PFSK-1 (cell line): ENCODE measurements at regions not wholly inside any gene's neighbourhood (a gene's known extent, or its start where the extent isn't known, plus 50 kb on each side); places are given as distances from the start of the nearest gene placed in this dataset.

Experiments used
- FOXP2 ChIP-seq: optimal IDR thresholded peaks from 2 replicates; pipeline ENCODE3; 2011; ENCODE audit warnings: borderline replicate concordance, control low read depth, inconsistent platforms; ENCODE audit not compliant: insufficient read depth; ENCODE audit errors: extremely low read length, extremely low read depth
- POLR2AphosphoS5 ChIP-seq: IDR thresholded peaks from 2 replicates; pipeline ENCODE4 v1.6.1; 2012; ENCODE audit warnings: low read depth, mild to moderate bottlenecking, control low read depth, low read length, moderate library complexity
- SIN3A ChIP-seq: IDR thresholded peaks from 2 replicates; pipeline ENCODE4 v1.6.1; 2012; ENCODE audit warnings: mild to moderate bottlenecking, low read length, moderate library complexity, borderline replicate concordance; ENCODE audit not compliant: insufficient read depth
- TAF1 ChIP-seq: IDR thresholded peaks from 2 replicates; pipeline ENCODE4 v1.6.1; 2012; ENCODE audit warnings: low read length, control low read depth, borderline replicate concordance; ENCODE audit not compliant: insufficient read depth
- TF ChIP-seq, protein P1 (sequence below), 2 experiments: IDR thresholded peaks; 2 replicates each; pipeline versions ENCODE4 v1.6.1 to v1.8.0; 2011 to 2012; ENCODE audit warnings: low read depth in 2 of 2, low read length in 2 of 2, control low read depth in 1 of 2, inconsistent platforms in 1 of 2, mild to moderate bottlenecking in 1 of 2, moderate library complexity in 1 of 2; ENCODE audit not compliant: insufficient read depth in 1 of 2

DNA sequence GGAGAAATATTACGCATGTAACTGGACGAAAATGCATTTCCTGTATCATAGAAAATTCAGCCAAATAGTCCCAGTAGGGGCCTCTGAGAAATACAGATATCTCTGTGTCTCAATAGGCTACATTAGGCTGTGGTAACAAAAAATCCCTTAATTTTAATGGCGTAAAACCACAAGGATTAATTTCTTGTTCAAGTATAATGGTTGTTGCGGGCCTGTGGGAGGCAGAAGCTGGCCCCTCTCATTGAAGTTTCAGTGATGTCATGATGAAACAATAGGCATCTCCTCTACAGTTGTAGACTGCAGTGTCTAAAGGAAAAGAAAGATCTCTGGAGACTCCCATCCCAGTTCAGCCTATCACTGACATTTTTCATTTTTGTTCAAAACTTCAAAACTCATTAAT lies 1625.6 kb upstream of the C9orf72 start:
- TF ChIP-seq, protein P1, sequence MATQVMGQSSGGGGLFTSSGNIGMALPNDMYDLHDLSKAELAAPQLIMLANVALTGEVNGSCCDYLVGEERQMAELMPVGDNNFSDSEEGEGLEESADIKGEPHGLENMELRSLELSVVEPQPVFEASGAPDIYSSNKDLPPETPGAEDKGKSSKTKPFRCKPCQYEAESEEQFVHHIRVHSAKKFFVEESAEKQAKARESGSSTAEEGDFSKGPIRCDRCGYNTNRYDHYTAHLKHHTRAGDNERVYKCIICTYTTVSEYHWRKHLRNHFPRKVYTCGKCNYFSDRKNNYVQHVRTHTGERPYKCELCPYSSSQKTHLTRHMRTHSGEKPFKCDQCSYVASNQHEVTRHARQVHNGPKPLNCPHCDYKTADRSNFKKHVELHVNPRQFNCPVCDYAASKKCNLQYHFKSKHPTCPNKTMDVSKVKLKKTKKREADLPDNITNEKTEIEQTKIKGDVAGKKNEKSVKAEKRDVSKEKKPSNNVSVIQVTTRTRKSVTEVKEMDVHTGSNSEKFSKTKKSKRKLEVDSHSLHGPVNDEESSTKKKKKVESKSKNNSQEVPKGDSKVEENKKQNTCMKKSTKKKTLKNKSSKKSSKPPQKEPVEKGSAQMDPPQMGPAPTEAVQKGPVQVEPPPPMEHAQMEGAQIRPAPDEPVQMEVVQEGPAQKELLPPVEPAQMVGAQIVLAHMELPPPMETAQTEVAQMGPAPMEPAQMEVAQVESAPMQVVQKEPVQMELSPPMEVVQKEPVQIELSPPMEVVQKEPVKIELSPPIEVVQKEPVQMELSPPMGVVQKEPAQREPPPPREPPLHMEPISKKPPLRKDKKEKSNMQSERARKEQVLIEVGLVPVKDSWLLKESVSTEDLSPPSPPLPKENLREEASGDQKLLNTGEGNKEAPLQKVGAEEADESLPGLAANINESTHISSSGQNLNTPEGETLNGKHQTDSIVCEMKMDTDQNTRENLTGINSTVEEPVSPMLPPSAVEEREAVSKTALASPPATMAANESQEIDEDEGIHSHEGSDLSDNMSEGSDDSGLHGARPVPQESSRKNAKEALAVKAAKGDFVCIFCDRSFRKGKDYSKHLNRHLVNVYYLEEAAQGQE (IDR thresholded peaks at IDR 0.05; ENCODE audit: insufficient read depth in 1 of 2, low read depth in 2 of 2, low read length in 2 of 2) = no peak
- no peak for TF ChIP-seq SIN3A
- TF ChIP-seq TAF1 = no peak
- no peak for TF ChIP-seq POLR2AphosphoS5
- TF ChIP-seq FOXP2 = no peak
